ENCODE measurements at regions not wholly inside any gene's neighbourhood (a gene's known extent, or its start where the extent isn't known, plus 50 kb on each side); places are given as distances from the start of the nearest gene placed in this dataset.

DNA sequence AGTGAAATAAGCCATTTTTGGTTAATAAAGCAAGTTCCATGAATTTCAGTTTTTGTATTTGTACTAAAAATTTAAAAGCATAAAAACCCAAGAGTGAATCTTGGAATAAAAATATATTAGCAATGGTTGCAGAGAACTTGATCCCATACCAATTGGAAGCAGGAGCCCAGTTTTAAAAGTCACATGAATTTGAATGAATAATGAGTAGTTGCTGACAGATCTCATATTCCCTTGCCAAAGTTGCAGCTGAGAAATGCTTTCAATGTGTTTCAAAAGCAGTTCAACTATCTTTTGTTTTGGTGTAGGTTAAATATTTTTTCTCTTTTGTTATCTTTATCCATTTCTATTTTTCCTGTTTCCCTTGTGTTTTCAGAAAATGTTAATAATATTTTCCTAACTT lies 818.6 kb downstream of the CDH18 start:
- H3K27me3 Mint-ChIP-seq (ENCODE audit: unreplicated experiment) = no peaks in the 10 kb centered on the region
- H3K36me3 Mint-ChIP-seq (ENCODE audit: insufficient read depth, unreplicated experiment) = no peaks in the 10 kb centered on the region
- peaks cover 4% of the 10 kb centered on the region for H3K9me3 Mint-ChIP-seq (ENCODE audit: low read depth, unreplicated experiment)
- no TSS peak for BruUV-seq (replicated peaks)
- H3K27ac Mint-ChIP-seq (ENCODE audit: unreplicated experiment) = no peak overlapping the region
- CTCF ChIA-PET = no interaction called here
- H3K4me1 Mint-ChIP-seq (ENCODE audit: low read depth, unreplicated experiment) = no peaks in the 10 kb centered on the region
- TF ChIP-seq, protein P1, sequence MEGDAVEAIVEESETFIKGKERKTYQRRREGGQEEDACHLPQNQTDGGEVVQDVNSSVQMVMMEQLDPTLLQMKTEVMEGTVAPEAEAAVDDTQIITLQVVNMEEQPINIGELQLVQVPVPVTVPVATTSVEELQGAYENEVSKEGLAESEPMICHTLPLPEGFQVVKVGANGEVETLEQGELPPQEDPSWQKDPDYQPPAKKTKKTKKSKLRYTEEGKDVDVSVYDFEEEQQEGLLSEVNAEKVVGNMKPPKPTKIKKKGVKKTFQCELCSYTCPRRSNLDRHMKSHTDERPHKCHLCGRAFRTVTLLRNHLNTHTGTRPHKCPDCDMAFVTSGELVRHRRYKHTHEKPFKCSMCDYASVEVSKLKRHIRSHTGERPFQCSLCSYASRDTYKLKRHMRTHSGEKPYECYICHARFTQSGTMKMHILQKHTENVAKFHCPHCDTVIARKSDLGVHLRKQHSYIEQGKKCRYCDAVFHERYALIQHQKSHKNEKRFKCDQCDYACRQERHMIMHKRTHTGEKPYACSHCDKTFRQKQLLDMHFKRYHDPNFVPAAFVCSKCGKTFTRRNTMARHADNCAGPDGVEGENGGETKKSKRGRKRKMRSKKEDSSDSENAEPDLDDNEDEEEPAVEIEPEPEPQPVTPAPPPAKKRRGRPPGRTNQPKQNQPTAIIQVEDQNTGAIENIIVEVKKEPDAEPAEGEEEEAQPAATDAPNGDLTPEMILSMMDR (IDR thresholded peaks at IDR 0.05; ENCODE audit: unreplicated experiment) = no peak
- intact Hi-C loops (cut with micrococcal nuclease; ENCODE audit: unreplicated experiment) = no loop called here
- no peak for DNase-seq
- H3K4me3 Mint-ChIP-seq (ENCODE audit: low read depth, unreplicated experiment) = no peak overlapping the region

DNA sequence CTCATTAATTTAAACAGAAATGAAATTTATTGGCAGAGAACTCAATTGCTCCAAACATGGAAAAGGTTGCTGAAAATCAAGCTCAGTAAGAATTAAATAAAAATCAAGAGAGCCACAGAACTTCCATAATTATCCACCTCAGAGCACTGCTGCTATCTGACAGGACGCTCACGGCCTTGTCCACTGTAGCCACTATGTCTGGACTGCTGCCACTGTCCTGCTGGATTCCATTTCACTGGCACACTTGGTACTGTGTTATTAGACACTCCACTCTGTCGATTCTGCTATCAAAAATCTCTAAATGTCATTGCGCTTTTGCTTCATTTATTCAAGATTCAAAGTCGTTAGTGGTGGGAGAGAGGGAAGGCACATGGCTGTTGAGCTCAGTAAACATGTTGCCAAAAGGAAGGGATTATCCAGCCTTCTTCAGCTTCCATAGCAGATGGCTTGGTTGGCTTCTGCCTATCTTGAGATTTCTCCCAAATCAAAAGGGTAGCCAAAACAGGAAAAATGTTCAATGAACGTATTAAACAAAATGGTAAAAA lies 815.0 kb downstream of the CDH18 start:
- H3K27me3 Mint-ChIP-seq (ENCODE audit: unreplicated experiment) = no peaks in the 10 kb centered on the region
- H3K4me1 Mint-ChIP-seq (ENCODE audit: low read depth, unreplicated experiment) = no peaks in the 10 kb centered on the region
- TF ChIP-seq, protein P1 (IDR thresholded peaks at IDR 0.05; ENCODE audit: unreplicated experiment) = no peak
- H3K36me3 Mint-ChIP-seq (ENCODE audit: insufficient read depth, unreplicated experiment) = no peaks in the 10 kb centered on the region
- CTCF ChIA-PET = no interaction called here
- BruUV-seq (replicated peaks) = no TSS peak
- H3K27ac Mint-ChIP-seq (ENCODE audit: unreplicated experiment) = no peak overlapping the region
- intact Hi-C loops (cut with micrococcal nuclease; ENCODE audit: unreplicated experiment) = no loop called here
- no peaks in the 10 kb centered on the region for H3K9me3 Mint-ChIP-seq (ENCODE audit: low read depth, unreplicated experiment)
- no peak overlapping the region for H3K4me3 Mint-ChIP-seq (ENCODE audit: low read depth, unreplicated experiment)
- no peak for DNase-seq

DNA sequence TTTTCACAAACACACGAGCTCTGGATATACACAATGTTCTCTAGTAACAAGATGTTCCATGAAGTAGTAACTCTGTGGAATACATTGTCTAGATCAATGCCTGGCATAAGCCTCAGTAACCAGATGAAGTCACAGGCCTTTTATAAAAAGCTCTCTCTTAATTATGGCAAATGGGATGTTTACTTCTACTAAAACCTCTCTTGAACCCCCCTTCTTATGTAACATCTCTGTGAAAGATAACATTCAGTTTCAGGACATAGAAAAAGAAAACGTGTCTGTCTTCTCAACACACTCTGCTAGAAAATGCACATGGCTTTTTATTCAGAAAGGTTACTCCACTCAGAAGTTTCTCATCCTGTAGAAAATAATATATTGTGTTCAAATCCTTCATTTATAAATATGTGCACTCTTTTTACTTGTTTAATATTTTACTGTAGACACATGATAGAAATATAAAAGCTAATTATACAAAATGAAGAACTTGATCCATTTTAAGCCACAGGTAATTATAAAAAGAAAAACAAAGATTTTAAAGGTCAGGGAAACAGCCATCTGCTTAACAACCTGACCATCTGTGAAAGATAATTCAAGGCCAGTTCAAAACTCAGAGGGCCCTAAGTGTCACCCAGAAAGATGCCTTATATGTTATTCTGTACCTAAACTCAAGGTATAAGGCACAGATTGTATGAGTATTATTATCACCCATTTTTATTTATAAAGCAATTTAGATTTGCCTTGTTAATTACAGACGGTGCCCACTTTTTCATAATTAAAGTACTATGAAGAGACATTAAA lies 812.0 kb downstream of the CDH18 start:
- CTCF ChIA-PET = no interaction called here
- Mint-ChIP-seq H3K27ac (ENCODE audit: unreplicated experiment) (no peak overlapping the region), H3K36me3 (ENCODE audit: insufficient read depth, unreplicated experiment) (no peaks in the 10 kb centered on the region), H3K4me3 (ENCODE audit: low read depth, unreplicated experiment) (no peak overlapping the region), H3K27me3 (ENCODE audit: unreplicated experiment) (no peaks in the 10 kb centered on the region), H3K9me3 (ENCODE audit: low read depth, unreplicated experiment) (no peaks in the 10 kb centered on the region), H3K4me1 (ENCODE audit: low read depth, unreplicated experiment) (no peaks in the 10 kb centered on the region)
- TF ChIP-seq, protein P1 (IDR thresholded peaks at IDR 0.05; ENCODE audit: unreplicated experiment) = no peak
- DNase-seq = no peak
- BruUV-seq (replicated peaks) = no TSS peak
- intact Hi-C loops (cut with micrococcal nuclease; ENCODE audit: unreplicated experiment) = no loop called here

DNA sequence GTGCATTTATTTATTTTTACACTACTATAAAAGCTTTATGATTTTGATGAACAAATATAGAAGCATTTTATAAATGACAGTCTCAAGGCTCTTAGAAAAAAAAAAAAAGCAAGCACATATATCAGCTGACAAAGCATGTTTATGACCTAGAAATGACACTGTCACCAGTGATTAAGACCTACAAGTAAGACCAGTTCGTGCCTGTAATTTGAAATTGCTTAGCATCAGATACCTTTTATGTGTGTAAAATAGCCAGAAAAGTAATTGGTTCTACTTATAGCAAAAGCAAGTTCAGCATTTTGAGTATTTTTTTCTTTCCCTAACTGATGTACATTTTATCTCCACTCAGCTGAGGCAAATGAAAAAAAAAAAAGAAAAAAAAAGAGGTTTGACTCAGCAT lies 808.4 kb downstream of the CDH18 start:
- Mint-ChIP-seq H3K36me3 (ENCODE audit: insufficient read depth, unreplicated experiment) (no peaks in the 10 kb centered on the region), H3K4me3 (ENCODE audit: low read depth, unreplicated experiment) (no peak overlapping the region), H3K27ac (ENCODE audit: unreplicated experiment) (no peak overlapping the region), H3K4me1 (ENCODE audit: low read depth, unreplicated experiment) (no peaks in the 10 kb centered on the region), H3K9me3 (ENCODE audit: low read depth, unreplicated experiment) (no peaks in the 10 kb centered on the region), H3K27me3 (ENCODE audit: unreplicated experiment) (no peaks in the 10 kb centered on the region)
- intact Hi-C loops (cut with micrococcal nuclease; ENCODE audit: unreplicated experiment) = no loop called here
- CTCF ChIA-PET = interaction anchor here (0.7 kb wide), 1 partner anchor 1050 kb away, joined by 3 read pairs; no protein-coding TSS in a partner anchor
- no peak for DNase-seq
- TF ChIP-seq, protein P1 (IDR thresholded peaks at IDR 0.05; ENCODE audit: unreplicated experiment) = no peak
- BruUV-seq (replicated peaks) = no TSS peak
